Retina (tissue), 1 donor: ENCODE measurements at regions not wholly inside any gene's neighbourhood (a gene's known extent, or its start where the extent isn't known, plus 50 kb on each side); places are given as distances from the start of the nearest gene placed in this dataset.

ENCODE experiments used
- DNase-seq: peaks from one replicate; pipeline ENCODE4 v3.0.0-alpha.2; 2016

DNA sequence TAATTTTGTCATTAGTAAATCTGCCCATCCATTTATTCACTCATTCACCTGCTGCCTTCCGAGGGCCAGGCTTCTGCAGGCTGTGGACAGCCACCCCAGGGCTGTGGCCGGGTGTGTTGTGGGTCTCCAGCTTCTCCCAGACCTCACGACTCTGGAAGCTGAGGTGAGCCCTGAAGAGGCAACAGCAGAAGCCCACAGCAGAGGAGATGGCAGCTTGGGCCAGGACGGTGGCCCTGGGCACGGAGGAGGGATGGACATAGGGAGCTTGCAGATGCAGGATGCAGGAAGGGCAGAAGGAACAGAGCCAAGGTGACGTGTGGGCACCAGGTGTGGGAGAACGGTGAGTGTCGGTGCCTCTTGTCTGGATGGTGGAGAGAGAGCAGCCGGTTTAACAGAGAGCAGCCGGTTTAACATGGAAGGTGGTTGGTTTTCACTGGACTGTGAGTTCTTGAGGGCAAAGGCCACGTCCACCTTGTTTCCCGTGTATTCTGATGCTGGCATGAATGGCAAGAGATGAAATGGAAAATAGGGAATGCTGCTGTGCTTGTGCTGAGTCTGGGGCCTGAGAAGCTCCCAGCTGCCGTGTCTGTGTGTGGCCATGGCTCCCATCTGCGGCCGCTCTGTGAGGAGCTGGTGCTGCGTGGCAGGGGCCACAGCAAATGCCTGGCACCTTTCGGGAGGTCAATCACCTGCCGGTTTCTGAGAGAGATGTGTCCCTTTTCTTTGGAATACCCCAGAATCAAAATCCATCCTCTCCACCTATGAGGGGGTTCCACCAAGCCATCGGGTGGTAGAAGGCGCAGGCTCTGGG is 669.9 kb downstream of the BRD1 start:
- DNase-seq: no peak

- no peak for DNase-seq
Observed at GRCh38 chr22:49156662-49157285, 670.9 kb downstream of the BRD1 start.

DNA sequence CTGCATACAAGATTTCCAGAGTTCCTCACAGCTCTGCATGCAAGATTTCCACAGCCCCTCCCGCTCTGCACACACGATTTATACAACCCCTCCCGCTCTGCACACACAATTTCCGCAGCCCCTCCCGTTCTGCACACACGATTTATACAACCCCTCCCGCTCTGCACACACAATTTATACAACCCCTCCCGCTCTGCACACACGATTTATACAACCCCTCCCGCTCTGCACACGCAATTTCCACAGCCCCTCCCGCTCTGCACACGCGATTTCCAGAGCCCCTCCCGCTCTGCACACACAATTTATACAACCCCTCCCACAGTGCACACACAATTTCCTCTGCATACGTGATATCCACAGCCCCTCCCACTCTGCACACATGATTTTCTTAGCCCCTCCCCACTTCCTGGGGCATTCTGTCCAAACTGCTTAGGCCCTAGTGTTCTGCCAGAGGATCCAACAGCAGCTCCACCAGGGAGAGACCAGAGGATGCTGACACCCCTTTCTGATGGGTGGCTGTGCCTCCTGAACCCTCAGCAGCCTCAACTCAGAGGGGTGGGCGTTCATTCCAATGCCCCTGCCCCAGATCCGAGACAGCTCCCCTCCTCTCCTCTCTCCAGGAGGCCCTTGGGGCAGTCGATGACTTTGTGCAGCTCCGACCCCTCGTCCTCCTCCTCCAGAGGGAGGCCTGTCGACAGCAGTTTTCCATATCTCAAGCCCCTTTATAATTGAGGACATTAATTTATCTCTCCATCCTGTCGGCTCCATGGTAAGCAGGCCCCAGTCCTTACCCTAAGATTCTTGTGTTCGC is 671.7 kb downstream of the BRD1 start:
- DNase-seq: no peak

GRCh38 chr22:49155039-49155769 is 672.5 kb downstream of the BRD1 start:
- peak; percentile 55 for DNase-seq

GRCh38 chr22:49154433-49154832 is 673.2 kb downstream of the BRD1 start:
- DNase-seq: no peak

DNA sequence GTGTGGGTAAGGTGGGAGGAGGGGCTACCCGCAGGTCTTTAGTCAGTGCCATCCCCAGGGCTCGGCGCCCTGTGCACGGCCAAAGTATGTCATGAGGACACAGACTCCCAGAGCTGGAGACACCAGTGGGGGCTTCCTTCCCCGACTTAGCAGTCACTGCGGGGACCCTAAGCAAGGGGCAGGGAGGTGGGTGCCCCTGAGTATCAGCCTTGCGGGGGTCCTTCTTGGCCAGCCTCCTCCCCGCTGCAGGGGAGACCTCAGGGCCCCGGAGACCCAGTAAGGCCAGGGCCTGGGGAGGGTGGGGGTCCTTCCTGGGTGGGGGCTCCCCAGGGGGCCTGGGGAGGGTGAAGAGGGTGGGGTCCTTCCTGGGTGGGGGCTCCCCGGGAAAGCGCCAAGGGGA is 673.8 kb downstream of the BRD1 start:
- no peak for DNase-seq

GRCh38 chr22:49152939-49153770 is 674.5 kb downstream of the BRD1 start:
- no peak for DNase-seq

- no peak for DNase-seq
Observed at GRCh38 chr22:49152127-49152938, 675.3 kb downstream of the BRD1 start.

- DNase-seq: peak; percentile 42
Observed at GRCh38 chr22:49151256-49152126, 676.2 kb downstream of the BRD1 start.

DNA sequence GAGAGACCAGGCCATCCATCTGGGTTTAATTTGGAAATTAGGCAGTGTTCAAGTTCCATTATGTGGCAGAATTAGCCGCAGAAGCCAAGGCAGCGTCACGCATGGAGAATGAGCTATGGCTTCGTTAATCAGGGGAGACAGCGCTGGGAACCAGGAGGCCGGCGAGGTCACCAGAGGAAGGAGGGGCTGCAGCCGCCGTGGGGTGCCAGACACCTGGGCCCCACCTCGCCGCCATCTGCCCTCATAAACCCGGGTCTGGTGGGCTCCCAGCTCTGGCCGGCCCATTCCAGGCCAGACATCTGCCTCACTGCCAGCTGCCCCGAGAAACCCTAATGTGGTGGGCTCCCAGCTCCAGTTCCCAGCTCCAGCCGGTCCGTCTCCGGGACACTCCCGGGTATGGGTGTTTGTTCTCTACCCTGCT is 676.9 kb downstream of the BRD1 start:
- peak; percentile 52 for DNase-seq

DNA sequence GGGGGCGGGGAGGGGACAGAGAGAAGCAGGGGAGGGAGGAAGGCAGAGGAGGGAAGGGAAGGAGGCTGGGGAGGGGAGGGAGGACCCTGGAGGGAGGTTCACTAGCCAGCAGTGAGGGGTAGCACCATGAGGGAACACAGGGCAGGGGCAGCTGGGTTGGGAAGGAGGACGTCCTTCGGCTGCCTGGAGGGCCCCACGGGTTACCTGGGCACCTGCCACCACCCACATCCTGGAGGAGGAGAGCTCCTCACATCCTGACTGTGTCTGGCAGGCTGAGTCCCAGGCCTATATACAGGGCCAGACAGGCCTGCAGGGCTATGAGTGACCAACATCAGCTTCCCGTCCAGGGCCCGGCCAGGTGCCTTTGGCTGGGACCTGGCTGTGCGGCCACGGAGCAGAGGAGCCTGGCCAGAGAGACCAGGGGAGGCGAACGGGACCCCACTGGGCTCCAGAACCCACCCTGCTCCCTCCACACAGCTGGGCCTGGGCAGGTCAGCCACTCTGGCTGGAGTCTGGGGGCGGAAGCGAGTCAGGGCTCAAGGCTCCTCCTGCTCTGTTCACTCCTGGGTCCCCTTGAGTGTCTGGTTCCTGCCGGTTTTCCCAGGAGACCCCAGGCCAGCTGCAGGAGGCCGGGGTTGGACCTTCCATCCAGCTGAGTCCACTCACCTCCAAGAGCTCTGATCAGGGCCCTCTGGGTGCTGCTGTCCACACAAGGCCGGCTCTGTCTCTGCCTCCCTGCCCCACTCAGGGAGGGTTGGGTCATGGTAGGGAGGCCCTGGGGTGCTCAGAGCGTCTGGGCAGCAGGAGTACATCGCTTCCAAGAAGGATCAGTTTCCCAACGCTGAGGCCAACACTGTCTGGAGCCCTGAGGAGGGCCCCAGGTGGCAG is 677.7 kb downstream of the BRD1 start:
- no peak for DNase-seq

DNA sequence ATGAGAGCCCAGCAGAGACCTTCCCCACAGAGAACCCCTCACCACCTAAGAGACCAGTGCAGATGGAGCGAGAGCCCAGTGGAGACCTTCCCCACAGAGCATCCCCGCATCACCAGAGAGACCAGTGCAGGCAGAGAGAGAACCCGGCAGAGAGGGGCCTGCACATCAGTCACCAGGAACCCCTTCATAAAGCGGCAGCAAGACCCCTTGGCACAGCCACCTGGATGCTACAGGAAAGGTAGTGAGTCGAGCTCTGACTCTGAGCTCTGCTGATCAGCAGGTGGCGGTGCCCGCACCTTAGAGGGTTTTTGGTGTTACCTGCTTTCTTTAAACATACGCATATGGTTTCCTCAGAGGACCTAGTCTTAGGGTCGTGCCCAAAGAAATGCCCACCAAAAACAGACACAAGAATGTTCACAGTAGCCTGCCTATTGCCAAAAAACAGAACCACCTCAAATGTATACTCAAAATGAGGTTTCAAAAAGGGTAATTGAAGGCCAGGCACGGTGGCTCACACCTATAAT is 678.7 kb downstream of the BRD1 start:
- no peak for DNase-seq

GRCh38 chr22:49147617-49148175 is 680.0 kb downstream of the BRD1 start:
- DNase-seq: no peak

DNA sequence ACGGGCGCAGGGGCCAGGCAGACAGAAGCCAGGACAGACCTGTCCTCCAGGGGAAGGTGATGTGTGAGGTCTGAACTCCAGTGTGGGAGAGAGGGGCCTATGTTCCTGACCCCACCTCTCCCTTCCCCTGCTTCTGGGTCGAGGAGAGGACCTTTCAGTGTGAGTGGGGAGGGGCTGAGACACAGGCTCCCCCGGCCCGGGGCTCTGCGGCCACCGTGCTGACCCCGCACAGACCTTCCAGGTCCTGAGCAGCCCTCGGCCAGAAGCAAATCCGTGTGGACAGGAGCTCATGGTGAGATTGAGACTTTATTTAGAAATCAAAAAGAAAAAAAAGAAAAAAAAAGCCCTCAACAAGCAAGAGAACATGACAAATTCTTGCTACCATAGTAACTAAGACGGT is 680.5 kb downstream of the BRD1 start:
- DNase-seq: no peak

- DNase-seq: no peak
Observed at GRCh38 chr22:49146511-49146910, 681.2 kb downstream of the BRD1 start.

GRCh38 chr22:49143812-49144211 is 683.9 kb downstream of the BRD1 start:
- DNase-seq: no peak

GRCh38 chr22:49142891-49143290 is 684.8 kb downstream of the BRD1 start:
- no peak for DNase-seq

DNA sequence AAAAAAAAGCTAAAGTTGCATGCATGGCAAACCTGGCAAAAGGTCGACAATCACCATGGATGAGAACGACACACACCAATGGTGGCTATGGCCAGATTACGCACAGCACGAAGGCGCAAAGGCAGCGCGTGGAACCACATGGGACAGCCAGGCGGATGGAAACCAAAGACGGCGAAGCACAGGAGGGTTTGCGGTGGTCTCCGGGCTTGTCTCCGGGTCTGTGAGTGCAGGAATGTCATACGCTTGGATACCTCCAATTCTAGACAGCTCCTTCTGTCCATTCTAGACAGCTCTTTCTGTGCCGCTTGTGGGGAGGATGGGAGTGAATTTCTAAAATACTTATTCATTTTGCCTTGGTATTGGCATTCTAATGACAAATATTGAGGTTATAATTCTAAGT is 685.4 kb downstream of the BRD1 start:
- DNase-seq: peak; percentile 51
